SK-N-SH (cell line): ENCODE measurements at regions not wholly inside any gene's neighbourhood (a gene's known extent, or its start where the extent isn't known, plus 50 kb on each side); places are given as distances from the start of the nearest gene placed in this dataset.

ENCODE experiments used
- CTCF ChIP-seq: fragments of 200-600 bp; sonication (generic); IDR thresholded peaks from 2 replicates; pipeline ENCODE4 v1.6.1; 2017; ENCODE audit warnings: antibody characterized with exemption, mild to moderate bottlenecking, moderate library complexity
- EP300 ChIP-seq, 2 experiments: IDR thresholded peaks; 2 replicates each; pipeline versions ENCODE4 v1.4.0 to v1.6.1; 2012; ENCODE audit warnings: borderline replicate concordance in 1 of 2, low read depth in 1 of 2, low read length in 1 of 2
- EZH2phosphoT487 ChIP-seq: fragments of 200-600 bp; sonication (generic); IDR thresholded peaks from 2 replicates; pipeline ENCODE4 v1.6.1; 2017; ENCODE audit warnings: low read depth, mixed run types, mild to moderate bottlenecking, antibody characterized with exemption, moderate library complexity, borderline replicate concordance
- RFX5 ChIP-seq: IDR thresholded peaks from 2 replicates; pipeline ENCODE4 v1.6.1; 2012; ENCODE audit warnings: mild to moderate bottlenecking, improper control_type of control experiment, low read length
- TCF12 ChIP-seq: IDR thresholded peaks from 2 replicates; pipeline ENCODE4 v1.4.0; 2012

- TF ChIP-seq RFX5 (no peak), EP300 (IDR thresholded peaks at IDR 0.05; ENCODE audit: borderline replicate concordance in 1 of 2, low read depth in 1 of 2, low read length in 1 of 2) (no peak), CTCF (no peak), TCF12 (no peak), EZH2phosphoT487 (no peak)
Observed at GRCh38 chr12:42834062-42834461, 244.5 kb upstream of the PRICKLE1 start.
